NCI-H526 treated with DMSO at 0.1 percent for 48 hours (cell line): ENCODE measurements at regions not wholly inside any gene's neighbourhood (a gene's known extent, or its start where the extent isn't known, plus 50 kb on each side); places are given as distances from the start of the nearest gene placed in this dataset.

Source experiments
- DNase-seq: peaks from one replicate; lab custom pipeline; 2025; lab: John Stamatoyannopoulos, UW

DNA sequence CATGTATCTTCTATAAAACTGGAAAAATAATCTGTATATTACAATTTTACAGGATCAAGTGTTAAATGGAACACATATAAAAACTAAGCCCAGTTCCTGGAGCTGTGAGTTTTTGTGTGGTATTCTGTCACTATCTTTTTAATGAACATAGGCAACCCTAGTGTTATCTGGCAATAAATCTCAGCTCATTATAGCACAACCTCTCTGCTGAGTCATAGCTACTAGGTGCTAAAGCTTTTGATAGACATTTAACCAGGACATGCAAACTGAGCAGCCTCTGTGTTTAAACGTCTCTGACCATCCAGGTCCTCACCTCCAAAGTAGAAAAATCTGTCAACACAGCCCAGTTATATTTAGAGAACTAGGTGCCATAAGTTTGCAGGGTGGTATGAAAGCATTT, 91.0 kb upstream of the CARD18 start:
- no peak for DNase-seq

DNA sequence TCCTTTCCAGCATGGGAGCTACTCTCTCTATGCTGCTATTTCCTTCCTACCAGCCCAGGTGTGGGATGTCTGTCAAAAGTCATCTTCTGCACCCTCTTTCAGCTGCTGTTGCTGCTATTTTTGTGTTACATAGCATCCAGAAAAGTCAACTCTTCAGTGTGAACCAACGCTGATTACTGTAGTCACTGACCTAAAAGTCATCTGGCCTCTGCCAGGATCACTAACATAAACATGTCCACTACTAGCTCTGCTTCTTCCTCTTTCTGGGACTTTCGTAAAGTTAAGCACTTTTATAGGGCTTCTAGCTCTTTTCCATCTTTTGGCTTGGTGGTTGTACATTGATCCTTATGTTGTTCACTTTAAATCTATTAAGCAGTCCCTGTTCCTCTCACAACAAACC, 90.2 kb upstream of the CARD18 start:
- no peak for DNase-seq

DNA sequence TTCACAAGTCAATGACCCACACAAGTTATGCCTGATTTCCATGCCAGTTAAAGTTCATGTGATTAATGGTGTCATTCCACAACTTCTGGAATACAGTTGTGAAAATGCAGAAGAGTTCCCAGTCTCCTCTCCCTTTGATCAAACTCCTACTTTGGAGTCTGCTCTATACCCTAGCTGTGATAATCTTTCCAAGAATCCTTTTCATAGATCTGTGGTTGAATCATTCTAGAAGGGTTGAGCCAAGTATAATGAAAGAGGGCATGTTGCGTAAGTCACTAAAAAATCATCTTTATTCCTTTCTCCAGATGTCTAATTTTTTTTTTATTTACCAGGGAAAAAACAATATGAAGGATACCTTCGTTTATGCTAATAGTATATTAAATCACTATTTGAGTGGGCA, 89.7 kb upstream of the CARD18 start:
- no peak for DNase-seq

DNA sequence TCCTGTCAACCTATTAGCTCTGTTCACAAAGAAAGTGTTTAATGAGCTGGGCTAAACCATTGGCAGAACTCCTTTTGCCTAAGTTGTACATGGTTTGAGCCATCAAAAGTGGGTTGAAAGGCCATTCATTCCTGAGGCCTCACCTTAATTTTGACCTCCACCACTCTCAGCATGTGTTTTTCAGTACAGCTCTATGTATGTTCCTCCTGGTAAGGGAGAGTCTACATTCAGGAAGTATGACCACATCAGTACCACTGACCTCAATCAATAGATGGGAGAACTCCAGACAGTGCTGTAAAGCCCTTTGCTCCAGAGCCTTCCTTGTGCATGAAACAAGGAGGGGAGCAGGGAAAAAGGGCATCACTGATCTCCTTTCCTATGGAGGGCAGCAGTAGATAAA, 87.8 kb upstream of the CARD18 start:
- no peak for DNase-seq

DNA sequence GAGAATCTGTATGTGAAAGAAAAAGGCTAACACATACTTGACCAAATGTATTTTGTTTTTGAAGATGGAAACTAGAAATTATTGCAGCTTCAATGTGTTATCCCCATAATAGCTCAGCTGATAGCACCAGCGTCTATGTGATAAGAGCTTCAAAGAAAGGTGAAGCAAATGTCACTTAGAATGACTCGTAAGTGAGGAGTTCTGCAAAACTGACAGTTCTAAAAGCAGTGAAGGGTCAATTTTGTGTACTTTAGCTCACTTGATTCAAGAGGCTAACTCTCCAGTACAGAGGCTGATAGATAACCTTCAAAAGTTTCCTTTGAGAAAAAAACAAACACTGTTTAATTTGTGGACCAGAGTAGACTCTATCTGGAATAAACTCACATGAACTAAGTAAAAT, 87.2 kb upstream of the CARD18 start:
- DNase-seq = no peak

DNA sequence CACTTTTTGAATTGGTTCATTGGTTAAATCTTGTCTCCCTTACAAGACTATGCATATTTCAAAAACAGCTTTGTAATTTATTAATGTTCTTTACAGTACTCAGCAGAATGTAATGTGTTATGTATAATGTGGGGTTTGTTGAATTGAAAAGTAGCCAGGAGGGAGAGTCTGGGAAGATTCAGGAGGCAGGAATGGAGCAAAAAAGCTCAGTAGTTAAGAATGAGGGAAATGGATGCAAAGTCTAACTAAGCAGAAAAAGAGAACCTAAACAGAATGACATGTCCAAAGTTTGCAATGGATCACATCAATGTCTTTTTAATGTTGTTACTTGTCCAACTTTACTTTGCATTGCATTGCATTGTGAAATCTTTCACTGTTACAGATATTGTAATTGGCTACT, 86.5 kb upstream of the CARD18 start:
- DNase-seq = no peak

DNA sequence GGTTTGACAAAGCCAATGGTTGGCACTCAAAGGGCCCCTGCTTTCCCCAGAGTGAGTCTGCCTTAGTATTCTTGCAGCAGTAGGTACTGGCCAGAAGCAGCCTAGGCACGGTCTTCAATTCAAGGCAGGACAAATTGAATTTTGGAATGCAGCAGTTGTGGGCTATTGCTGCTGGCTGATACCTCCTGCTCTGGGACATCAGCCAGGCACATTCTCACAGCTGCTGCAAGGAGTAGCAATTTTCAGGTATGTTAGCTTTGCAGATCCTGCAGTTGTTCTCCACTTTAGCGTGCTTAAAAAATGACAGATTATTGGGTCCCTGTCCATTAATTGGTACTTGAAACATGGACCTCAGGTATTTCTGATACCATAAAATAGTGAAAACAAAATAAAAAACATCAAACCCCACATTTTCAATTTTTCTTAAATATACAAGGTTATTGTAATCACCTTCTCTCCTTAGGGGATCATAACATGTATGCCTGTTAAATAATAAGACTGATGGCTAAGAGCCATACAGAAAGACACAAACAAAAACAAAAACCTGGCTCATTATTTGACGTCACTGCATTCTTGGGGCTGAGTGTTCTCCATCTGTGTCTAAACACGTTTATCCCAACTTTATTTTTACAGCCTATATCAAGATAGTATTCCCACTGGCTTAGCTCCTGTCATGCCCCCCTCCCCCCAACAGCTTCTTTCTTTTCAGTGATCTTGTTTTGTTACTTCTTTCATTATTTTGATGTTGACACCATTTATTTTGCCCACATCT, 85.1 kb upstream of the CARD18 start:
- no peak for DNase-seq

DNA sequence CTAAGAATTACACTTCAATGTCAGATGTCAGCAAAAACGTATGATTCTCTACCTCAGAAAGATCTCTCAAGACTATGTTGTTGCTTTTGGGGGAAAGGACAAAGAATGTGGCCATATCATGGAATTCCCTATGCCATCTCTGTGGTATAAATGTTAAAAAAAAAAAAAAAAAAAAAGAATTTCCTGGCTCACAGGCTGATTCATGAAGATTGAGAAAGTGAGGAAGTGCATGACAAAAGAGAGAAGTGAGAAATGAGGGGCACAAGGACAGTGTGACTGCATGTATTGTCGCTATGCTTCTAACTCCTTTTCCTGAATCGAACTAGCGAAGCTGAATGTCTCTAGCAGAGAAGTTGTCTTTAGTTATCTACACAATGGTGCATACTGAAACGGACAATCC, 80.6 kb upstream of the CARD18 start:
- DNase-seq = no peak

DNA sequence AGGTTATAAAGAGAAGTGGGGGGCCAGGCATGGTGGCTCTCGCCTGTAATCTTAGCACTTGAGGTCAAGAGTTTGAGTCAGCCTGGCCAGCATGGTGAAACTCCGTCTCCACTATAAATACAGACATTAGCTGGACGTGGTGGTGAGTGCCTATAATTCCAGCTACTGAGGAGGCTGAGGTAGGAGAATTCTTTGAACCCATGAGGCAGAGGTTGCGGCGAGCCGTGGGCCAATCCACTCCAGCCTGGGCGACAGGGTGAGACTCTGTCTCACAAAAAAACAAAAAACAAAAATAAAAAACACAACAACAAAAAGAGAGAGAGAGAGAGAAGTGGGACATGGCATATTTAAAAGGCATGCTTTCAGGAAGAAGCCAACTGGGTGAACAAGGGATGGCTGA, 80.1 kb upstream of the CARD18 start:
- no peak for DNase-seq

DNA sequence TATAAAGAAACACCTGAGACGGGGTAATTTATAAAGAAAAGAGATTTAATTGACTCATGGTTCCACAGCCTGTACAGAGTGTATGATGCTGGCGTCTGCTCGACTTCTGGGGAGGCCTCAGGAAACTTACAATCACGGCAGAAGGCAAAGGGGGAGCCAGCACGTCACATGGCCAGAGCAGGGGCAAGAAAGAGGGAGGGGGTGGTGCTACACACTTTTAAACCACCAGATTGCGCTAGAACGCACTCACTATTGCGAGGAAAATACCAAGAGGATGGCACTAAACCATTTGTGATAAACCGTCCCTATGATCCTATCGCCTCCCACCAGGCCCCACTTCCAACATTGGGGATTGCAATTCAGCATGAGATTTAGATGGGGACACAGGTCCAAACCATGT, 79.7 kb upstream of the CARD18 start:
- DNase-seq = no peak

DNA sequence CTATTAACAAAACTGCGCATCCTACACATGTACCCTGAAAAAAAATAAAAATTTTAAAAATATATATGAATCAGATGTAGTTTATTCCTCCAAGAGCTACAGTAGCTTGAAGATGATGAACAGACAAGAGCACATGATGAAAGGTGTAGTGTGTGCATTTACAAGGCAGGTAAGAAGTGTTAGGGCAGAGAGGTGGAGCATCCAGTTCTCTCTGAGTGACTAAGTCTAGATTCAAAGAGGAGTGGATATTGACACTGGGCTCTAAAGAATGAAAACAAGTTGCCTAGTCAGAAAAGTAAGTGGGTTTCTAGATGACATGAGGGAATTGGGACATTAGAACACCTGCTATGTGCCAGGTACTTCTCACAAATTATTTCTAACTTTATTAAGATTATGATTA, 76.0 kb upstream of the CARD18 start:
- DNase-seq = no peak

DNA sequence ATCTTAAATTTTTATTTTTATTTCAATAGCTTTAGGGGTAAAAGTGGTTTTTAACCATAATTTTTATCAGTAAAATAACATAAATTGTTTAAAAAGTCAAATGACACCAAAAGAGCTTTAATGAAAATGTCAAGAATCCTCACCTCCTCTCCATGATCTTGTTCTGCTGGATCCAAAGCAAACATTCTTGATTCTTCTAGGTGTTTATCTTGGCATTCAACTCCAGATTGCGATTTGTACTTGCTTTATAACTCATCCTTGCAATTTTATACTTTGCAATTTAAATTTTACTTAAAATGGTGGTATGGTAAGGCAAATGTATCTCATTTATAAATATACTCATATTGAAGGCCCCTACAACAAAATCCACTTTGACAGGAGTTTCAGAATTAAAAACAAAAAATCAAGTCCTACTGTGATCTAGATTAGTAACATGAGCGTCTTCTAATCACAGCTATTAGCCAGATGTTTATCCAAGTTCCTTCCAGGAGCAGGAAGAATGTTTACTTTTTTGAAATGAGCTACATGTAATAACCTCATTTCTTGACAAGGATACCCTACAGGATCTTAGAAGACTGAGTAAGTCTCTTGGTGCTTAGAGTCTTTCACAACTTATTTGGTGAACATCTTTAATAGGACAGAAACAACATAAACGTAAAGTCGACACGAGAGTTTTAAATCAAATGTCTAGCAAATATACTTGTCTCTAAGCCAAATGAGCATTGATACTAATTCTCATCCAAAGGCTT, 72.4 kb upstream of the CARD18 start:
- DNase-seq = no peak

DNA sequence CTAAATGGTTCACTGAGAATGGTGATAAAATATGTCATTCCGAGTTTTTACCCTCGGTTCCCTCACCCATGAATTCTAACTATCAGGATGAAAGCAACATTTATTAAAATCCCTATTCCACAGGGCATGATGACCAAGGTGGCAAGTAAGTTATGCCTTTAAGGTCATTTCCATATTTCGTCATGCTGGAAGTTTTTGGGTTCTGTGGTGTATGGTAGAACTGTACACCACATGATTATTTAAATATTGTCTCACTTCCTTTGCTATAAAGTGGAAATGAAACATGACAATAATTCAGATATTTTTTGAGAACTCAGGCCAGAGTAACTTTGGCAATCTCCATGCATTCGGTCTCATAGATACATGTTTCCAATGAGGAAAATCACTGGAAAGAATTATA, 68.5 kb upstream of the CARD18 start:
- DNase-seq = no peak

DNA sequence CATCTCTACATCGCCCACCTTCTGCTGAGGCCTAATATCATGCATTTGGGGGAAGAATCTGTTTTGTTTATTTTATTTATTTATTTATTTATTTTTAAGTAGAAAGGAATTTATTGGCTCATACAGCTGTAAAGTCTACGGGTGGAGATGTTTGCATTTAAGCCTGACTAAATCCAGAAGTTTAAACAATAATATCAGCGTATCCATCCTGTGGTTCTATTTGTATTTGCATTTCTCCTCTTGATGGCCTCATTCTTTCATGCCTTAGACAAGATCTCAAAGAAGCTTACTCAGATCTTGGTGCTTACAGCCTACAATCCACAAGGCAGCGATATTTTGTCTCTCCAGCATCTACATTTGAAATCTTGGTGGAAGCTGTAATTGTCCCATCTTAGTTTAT, 67.1 kb upstream of the CARD18 start:
- no peak for DNase-seq

DNA sequence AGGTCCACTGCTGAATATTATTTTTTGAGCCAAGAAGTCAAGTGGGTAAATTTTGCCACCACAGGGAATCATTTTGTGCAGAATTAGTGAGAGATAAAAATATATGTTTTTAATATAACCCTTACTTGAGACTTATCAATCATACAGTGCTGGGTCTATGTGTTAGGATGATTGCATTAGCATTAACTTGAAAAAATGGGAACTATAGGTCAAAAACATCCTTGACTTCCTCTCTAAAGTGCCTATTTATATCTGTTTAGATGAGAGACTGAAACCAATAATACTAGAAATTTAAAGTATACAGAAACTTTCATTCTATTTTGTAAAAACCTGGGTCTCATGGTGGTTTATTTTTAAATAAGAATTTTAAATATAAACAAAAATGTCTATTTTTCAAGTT, 65.1 kb upstream of the CARD18 start:
- no peak for DNase-seq

DNA sequence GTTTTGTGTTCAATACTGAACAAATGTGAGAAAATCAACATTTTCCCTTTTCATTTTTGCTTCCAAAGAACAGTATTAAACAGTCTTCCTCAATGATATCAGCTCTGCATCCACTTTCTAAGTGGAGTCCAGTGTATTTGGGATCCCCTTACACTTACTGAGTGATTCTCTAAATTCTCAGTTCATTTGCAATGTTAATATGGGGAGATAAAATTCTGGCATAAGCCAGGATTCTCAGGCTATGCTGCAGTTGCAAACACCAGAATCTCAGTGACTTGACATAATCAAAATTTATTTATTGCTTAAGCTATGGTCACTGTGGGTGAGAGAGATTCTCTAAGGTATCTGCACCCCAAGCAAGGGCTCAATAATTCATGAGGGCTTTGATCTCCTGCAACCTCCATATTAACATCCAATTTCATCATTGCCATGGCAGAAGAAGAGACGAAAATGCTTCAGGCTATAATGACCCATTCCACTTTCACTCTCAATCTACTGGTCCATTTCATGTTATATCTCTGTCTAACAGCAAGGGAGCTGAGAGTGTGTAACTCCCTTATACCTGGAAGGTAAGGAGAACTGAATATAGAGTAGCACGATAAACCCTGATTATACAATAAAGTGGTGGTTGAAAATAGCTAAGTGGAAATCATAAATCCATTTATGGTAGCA, 64.1 kb upstream of the CARD18 start:
- no peak for DNase-seq

DNA sequence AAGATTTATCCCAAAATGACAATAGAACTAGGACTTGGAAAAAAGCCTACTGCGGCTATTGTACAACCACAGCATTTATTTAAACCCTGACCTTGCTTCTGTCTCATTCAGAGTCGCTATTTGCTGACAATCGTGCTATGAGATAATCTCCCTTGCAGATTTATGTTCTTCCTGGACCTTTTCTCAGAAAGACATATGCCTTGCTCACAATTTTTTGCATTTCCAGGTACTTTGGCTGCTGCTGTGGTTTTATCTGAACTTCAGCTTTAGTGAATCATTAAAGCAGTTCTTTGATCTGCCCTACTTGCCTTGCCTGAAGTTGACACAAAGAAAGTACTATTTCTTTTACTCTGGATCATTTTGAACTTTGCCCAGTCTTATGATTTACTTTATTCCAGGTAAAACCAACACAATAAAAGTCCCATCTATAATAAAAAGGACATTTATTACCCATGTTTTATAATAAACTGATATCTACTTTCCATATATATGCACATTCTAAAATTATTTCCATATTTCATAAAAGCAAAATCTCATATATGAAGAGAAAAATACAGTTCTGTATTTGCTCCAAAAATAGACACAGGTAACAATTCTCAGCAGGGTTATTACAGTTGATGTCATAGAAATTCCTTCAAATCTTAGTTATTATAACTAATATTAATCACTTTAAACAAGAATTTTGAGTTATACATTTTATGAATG, 63.4 kb upstream of the CARD18 start:
- no peak for DNase-seq

DNA sequence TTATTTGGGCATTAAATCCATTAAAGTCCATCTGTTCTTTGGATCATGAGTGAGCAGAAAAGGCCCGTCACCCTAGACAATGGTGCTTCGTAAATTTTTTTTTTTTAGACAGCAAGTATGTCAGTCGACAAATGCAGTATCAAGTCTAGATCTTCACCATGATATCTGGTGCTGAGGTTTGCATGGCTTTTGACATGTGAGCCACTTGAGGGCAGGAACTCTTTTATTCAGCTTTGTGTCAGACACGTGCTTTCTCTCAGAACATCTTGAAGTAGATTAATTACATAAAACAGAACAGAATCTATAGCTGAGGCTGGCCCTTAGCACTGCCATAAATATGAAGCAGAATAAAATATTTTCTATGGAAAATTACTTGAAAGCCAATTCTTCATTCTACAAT, 62.9 kb upstream of the CARD18 start:
- no peak for DNase-seq

DNA sequence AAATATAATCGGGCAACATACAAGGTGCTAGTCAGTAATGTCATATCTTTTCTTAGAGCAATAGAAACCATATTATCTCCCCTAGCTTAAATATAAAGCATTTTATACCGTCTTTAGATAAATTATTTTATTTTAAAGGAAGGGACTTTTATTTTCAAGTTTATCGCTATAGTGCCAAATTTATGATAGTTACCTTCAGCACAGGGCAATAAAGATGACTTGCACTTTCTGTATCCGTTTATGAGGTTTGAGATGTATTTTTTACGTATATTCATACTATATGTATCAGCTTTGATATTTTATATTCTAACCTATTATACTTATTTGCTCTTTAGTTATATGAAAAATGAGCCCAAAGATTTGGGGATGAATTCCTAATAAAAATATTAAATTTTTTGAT, 61.6 kb upstream of the CARD18 start:
- no peak for DNase-seq

DNA sequence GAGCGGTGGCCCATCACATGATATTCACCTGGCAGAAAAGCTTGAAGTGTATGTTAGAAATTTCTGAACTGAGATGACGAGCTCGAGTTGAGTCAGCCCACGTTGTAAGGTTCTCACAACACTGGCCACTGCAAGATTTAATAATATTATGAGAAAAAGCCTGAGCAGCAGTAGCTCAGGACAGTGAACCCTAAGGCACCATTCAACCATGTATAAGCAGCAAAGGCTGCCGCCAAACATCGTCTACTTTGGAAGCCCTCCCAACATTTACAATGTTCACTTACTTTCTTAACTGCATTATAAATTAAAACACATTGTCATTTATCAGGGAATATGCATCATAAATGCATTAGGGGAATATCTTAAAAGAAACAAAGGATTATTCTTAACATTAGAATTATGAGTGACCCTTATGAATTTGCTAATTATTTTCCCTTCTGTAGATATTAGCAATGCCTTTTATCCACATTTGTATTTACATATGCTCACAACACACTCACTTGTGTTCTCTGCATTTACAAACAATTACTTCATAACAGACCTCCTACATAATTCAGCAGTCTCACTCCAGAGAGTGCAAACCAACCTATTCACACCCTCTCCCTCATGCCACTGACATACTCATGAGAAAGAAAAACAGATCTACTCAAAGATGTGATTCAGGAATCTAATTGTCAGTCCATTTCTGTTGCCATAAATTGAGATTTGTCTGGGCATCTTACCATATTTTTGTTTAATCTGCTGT, 57.7 kb upstream of the CARD18 start:
- no peak for DNase-seq

DNA sequence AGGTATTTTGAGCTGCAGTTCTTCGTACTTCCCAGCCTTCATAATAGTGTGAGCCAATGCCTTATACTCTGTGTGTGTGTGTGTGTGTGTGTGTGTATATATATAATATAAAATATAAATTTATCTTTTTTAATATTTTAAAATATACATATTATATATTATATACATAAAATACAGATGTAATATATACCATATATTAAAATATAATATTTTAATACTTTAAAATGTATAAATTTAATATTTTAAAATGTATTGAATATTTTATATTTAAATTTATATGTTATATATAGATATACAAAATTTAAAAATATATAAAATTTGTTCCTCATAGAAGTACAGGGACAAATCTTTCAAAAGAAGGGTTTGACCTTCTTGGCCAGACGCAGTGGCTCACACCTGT, 53.7 kb upstream of the CARD18 start:
- no peak for DNase-seq

DNA sequence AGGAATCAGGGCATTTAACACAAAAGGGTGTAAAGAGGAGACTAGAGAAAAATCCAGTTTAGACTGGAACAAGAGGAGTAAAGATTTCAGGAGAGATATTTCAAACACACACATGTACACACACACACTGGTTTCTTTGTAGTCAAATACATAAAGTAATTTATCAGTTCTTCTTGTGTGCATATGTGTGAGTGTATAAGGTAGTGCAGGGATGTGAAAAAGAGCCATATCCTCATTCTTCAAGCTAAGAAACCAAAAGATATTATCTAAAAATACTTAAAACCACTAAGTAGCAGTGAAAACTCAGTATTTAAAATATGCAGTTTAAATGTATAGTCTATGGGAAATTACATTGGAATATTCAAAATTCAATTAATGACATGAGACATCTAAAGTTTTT, 52.5 kb upstream of the CARD18 start:
- DNase-seq = no peak
